DMS 273 (cell line): ENCODE measurements at regions not wholly inside any gene's neighbourhood (a gene's known extent, or its start where the extent isn't known, plus 50 kb on each side); places are given as distances from the start of the nearest gene placed in this dataset.
A peak's percentile ranks its signal among the peaks of the same experiment; 100 is the strongest.

Source experiments
- DNase-seq: peaks from one replicate; lab custom pipeline; 2025; ENCODE audit not compliant: unreplicated experiment; lab: John Stamatoyannopoulos, UW

- peak; percentile 31 for DNase-seq
Measured at GRCh38 chr11:116535994-116536393, 236.8 kb downstream of the BUD13 start.

GRCh38 chr11:116535120-116535519 is 237.7 kb downstream of the BUD13 start:
- no peak for DNase-seq

- no peak for DNase-seq
Measured at GRCh38 chr11:116534270-116534975, 238.4 kb downstream of the BUD13 start.

GRCh38 chr11:116533186-116533825 is 239.5 kb downstream of the BUD13 start:
- no peak for DNase-seq

- no peak for DNase-seq
Measured at GRCh38 chr11:116532066-116532465, 240.7 kb downstream of the BUD13 start.

GRCh38 chr11:116530705-116531104 is 242.1 kb downstream of the BUD13 start:
- DNase-seq = no peak

- no peak for DNase-seq
Measured at GRCh38 chr11:116529271-116529670, 243.5 kb downstream of the BUD13 start.

GRCh38 chr11:116527180-116527991 is 245.4 kb downstream of the BUD13 start:
- DNase-seq = no peak

GRCh38 chr11:116525961-116526495 is 246.8 kb downstream of the BUD13 start:
- DNase-seq = no peak

- DNase-seq = no peak
Measured at GRCh38 chr11:116519499-116519898, 253.3 kb downstream of the BUD13 start.

GRCh38 chr11:116518141-116518540 is 254.6 kb downstream of the BUD13 start:
- no peak for DNase-seq

GRCh38 chr11:116517584-116517983 is 255.2 kb downstream of the BUD13 start:
- no peak for DNase-seq

GRCh38 chr11:116517077-116517476 is 255.7 kb downstream of the BUD13 start:
- DNase-seq = no peak

- DNase-seq = no peak
Measured at GRCh38 chr11:116515664-116516184, 257.1 kb downstream of the BUD13 start.

- DNase-seq = peak; percentile 70
Measured at GRCh38 chr11:116513894-116514293, 258.9 kb downstream of the BUD13 start.

- DNase-seq = no peak
Measured at GRCh38 chr11:116513278-116513823, 259.4 kb downstream of the BUD13 start.

- no peak for DNase-seq
Measured at GRCh38 chr11:116512841-116513240, 259.9 kb downstream of the BUD13 start.

GRCh38 chr11:116511684-116512083 is 261.1 kb downstream of the BUD13 start:
- DNase-seq = no peak

- DNase-seq = peak; percentile 23
Measured at GRCh38 chr11:116510886-116511650, 261.7 kb downstream of the BUD13 start.

GRCh38 chr11:116510166-116510565 is 262.6 kb downstream of the BUD13 start:
- DNase-seq = no peak
